H1 (cell line): ENCODE measurements at regions not wholly inside any gene's neighbourhood (a gene's known extent, or its start where the extent isn't known, plus 50 kb on each side); places are given as distances from the start of the nearest gene placed in this dataset.

Experiments
- CTCF ChIA-PET: fragments of 300-600 bp; sonication (Branson Sonifier 250); formaldehyde crosslinking; loops from one replicate; lab custom pipeline; 2021; ENCODE audit not compliant: partially characterized antibody; lab: Charles Lee
- POLR2A ChIA-PET: fragments of 300-600 bp; sonication (Branson Sonifier 250); formaldehyde crosslinking; loops from one replicate; lab custom pipeline; 2021; ENCODE audit warnings: inconsistent platforms; ENCODE audit not compliant: partially characterized antibody; lab: Charles Lee
- DNase-seq, 2 experiments: peaks; one replicate each; pipeline versions ENCODE4 v3.0.0 to v3.0.0-alpha.2; 2010 to 2022; ENCODE audit warnings: low spot score in 2 of 2, low read depth in 1 of 2, mixed read lengths in 1 of 2
- FAIRE-seq: peaks from 2 replicates; lab custom pipeline; 2011; peaks lifted over from hg19 to GRCh38; lab: Jason Lieb, UNC
- H2AFZ ChIP-seq: 2 replicates; pipeline ENCODE4 v1.8.1; 2012; ENCODE audit warnings: low read length, inconsistent platforms
- H2AK5ac ChIP-seq: 2 replicates; pipeline ENCODE4 v1.6.1; 2013; ENCODE audit warnings: low read depth, low read length
- H2BK120ac ChIP-seq: replicated peaks from 2 replicates; pipeline ENCODE3; 2013; ENCODE audit warnings: low read depth, low read length, inconsistent platforms
- H2BK12ac ChIP-seq: 2 replicates; pipeline ENCODE4 v1.6.1; 2013; ENCODE audit warnings: low read depth, low read length
- H2BK15ac ChIP-seq: 2 replicates; pipeline ENCODE4 v1.6.1; 2013; ENCODE audit warnings: low read length
- H2BK20ac ChIP-seq: 2 replicates; pipeline ENCODE4 v1.6.1; 2013; ENCODE audit warnings: low read length
- H2BK5ac ChIP-seq: 2 replicates; pipeline ENCODE4 v1.6.1; 2013; ENCODE audit warnings: low read depth, low read length
- H3K14ac ChIP-seq: 2 replicates; pipeline ENCODE4 v1.6.1; 2013; ENCODE audit warnings: inconsistent platforms; ENCODE audit not compliant: insufficient read length
- H3K18ac ChIP-seq: 2 replicates; pipeline ENCODE4 v1.6.1; 2013; ENCODE audit warnings: low read length; ENCODE audit errors: extremely low read depth
- H3K23ac ChIP-seq: 2 replicates; pipeline ENCODE4 v1.6.1; 2013; ENCODE audit warnings: inconsistent platforms; ENCODE audit not compliant: insufficient read length
- H3K23me2 ChIP-seq: 2 replicates; pipeline ENCODE4 v1.6.1; 2013; ENCODE audit warnings: low read depth, low read length
- H3K27ac ChIP-seq: 2 replicates; pipeline ENCODE4 v1.6.1; 2011; ENCODE audit warnings: low read depth, low read length, inconsistent platforms
- H3K27me3 ChIP-seq, 4 experiments: replicated peaks in 1 of 4; 1 replicate in 1 of 4; 2 replicates in 3 of 4; pipeline versions ENCODE4 v1.6.1 to v1.8.1; 2011 to 2013; ENCODE audit warnings: low read length in 3 of 4, mild to moderate bottlenecking in 3 of 4, inconsistent platforms in 2 of 4, mixed read lengths in 2 of 4, moderate library complexity in 1 of 4; ENCODE audit not compliant: control insufficient read depth in 3 of 4, insufficient read depth in 3 of 4; ENCODE audit errors: extremely low read depth in 1 of 4
- H3K36me3 ChIP-seq, 4 experiments: 2 replicates each; pipeline versions ENCODE4 v1.6.1 to v1.8.1; 2011 to 2013; ENCODE audit warnings: mild to moderate bottlenecking in 4 of 4, low read length in 3 of 4, moderate library complexity in 2 of 4, control low read depth in 1 of 4, inconsistent platforms in 1 of 4; ENCODE audit not compliant: insufficient read depth in 4 of 4, control insufficient read depth in 2 of 4
- H3K4ac ChIP-seq: replicated peaks from 2 replicates; pipeline ENCODE3; 2013; ENCODE audit warnings: low read length, low read depth, mixed read lengths, inconsistent platforms; ENCODE audit not compliant: insufficient read length
- H3K4me1 ChIP-seq, 4 experiments: replicated peaks in 1 of 4; 1 replicate in 1 of 4; 2 replicates in 3 of 4; pipeline versions ENCODE4 v1.6.1 to v1.8.1; 2011 to 2013; ENCODE audit warnings: low read length in 3 of 4, inconsistent platforms in 2 of 4, mixed read lengths in 1 of 4; ENCODE audit not compliant: insufficient read depth in 4 of 4, control insufficient read depth in 3 of 4
- H3K4me2 ChIP-seq, 2 experiments: 2 replicates each; pipeline versions ENCODE4 v1.6.1 to v1.8.1; 2011 to 2013; ENCODE audit warnings: low read depth in 2 of 2, low read length in 2 of 2, control low read depth in 1 of 2, inconsistent platforms in 1 of 2, mild to moderate bottlenecking in 1 of 2; ENCODE audit not compliant: insufficient read depth in 1 of 2
- H3K4me3 ChIP-seq, 4 experiments: fragments of 200-600, 300-600 bp in 1 of 4; sonication (generic), shearing (Covaris generic), sonication (Bioruptor Twin) in 1 of 4; 2 replicates each; pipeline versions ENCODE4 v1.5.1 to v1.8.1; 2011 to 2016; ENCODE audit warnings: low read length in 4 of 4, low read depth in 3 of 4, control low read depth in 2 of 4, inconsistent platforms in 2 of 4, mild to moderate bottlenecking in 2 of 4, mixed read lengths in 1 of 4, moderate library complexity in 1 of 4; ENCODE audit not compliant: insufficient read depth in 2 of 4; ENCODE audit errors: extremely low read depth in 1 of 4
- H3K56ac ChIP-seq: replicated peaks from 2 replicates; pipeline ENCODE3; 2013; ENCODE audit warnings: low read depth, mild to moderate bottlenecking, mixed read lengths, low read length, inconsistent platforms; ENCODE audit not compliant: insufficient read length
- H3K79me1 ChIP-seq: 2 replicates; pipeline ENCODE4 v1.6.1; 2013; ENCODE audit warnings: low read depth, low read length, control low read depth
- H3K79me2 ChIP-seq, 2 experiments: 2 replicates each; pipeline versions ENCODE4 v1.6.1 to v1.8.1; 2012 to 2013; ENCODE audit warnings: low read length in 2 of 2, mild to moderate bottlenecking in 2 of 2, inconsistent platforms in 1 of 2; ENCODE audit not compliant: insufficient read depth in 2 of 2, control insufficient read depth in 1 of 2
- H3K9ac ChIP-seq, 4 experiments: replicated peaks in 1 of 4; 1 replicate in 1 of 4; 2 replicates in 3 of 4; pipeline versions ENCODE4 v1.6.1 to v1.8.1; 2011 to 2013; ENCODE audit warnings: low read depth in 3 of 4, low read length in 3 of 4, control low read depth in 2 of 4, mild to moderate bottlenecking in 2 of 4, moderate library complexity in 2 of 4, inconsistent platforms in 1 of 4; ENCODE audit errors: extremely low read depth in 1 of 4
- H3K9me3 ChIP-seq, 2 experiments: 2 replicates each; pipeline versions ENCODE4 v1.6.1 to v1.8.1; 2012 to 2013; ENCODE audit warnings: mild to moderate bottlenecking in 2 of 2, moderate library complexity in 2 of 2, control low read depth in 1 of 2, inconsistent platforms in 1 of 2, low read depth in 1 of 2, low read length in 1 of 2, mixed read lengths in 1 of 2; ENCODE audit not compliant: insufficient read depth in 2 of 2
- H4K20me1 ChIP-seq, 2 experiments: replicated peaks in 1 of 2; 2 replicates each; pipeline versions ENCODE3 to v1.8.1; 2011 to 2013; ENCODE audit warnings: inconsistent platforms in 2 of 2, low read length in 2 of 2, mild to moderate bottlenecking in 1 of 2; ENCODE audit not compliant: insufficient read depth in 2 of 2, control insufficient read depth in 1 of 2
- H4K5ac ChIP-seq: 2 replicates; pipeline ENCODE4 v1.6.1; 2013; ENCODE audit warnings: low read length, low read depth, mixed read lengths, inconsistent platforms; ENCODE audit not compliant: insufficient read length
- H4K8ac ChIP-seq: 2 replicates; pipeline ENCODE4 v1.8.0; 2013; ENCODE audit warnings: mild to moderate bottlenecking, moderate library complexity, low read length, inconsistent platforms; ENCODE audit not compliant: insufficient read depth; ENCODE audit errors: extremely low read depth
- H4K91ac ChIP-seq: replicated peaks from 2 replicates; pipeline ENCODE3; 2013; ENCODE audit warnings: low read length, mixed read lengths, inconsistent platforms; ENCODE audit not compliant: insufficient read length
- CHD2 ChIP-seq: IDR thresholded peaks from 2 replicates; pipeline ENCODE4 v1.6.1; 2012; ENCODE audit warnings: low read length, improper control_type of control experiment
- HDAC6 ChIP-seq: IDR thresholded peaks from one replicate; pipeline ENCODE4 v1.7.1; 2012; ENCODE audit warnings: low read depth, mild to moderate bottlenecking, inconsistent platforms, low read length, moderate library complexity
- KDM1A ChIP-seq: fragments of 200-600, 300-600 bp; sonication (generic); IDR thresholded peaks from 2 replicates; pipeline ENCODE4 v1.7.1; 2016; ENCODE audit warnings: mild to moderate bottlenecking, low read length, borderline replicate concordance
- RAD21 ChIP-seq, 2 experiments: IDR thresholded peaks in 1 of 2; conservative IDR thresholded peaks in 1 of 2; 2 replicates each; pipeline ENCODE4 v1.6.1; 2011; ENCODE audit warnings: low read depth in 2 of 2, low read length in 2 of 2, improper control_type of control experiment in 1 of 2, inconsistent platforms in 1 of 2, mild to moderate bottlenecking in 1 of 2, moderate library complexity in 1 of 2
- WGBS, 2 experiments: shearing (Covaris generic) in 1 of 2; methylation state at CpG; one replicate each; pipeline versions ENCODE4 v1.1.6 to v1.1.7; 2013 to 2015; ENCODE audit warnings: low lambda C conversion rate in 2 of 2, mixed read lengths in 2 of 2, inconsistent platforms in 1 of 2, low coverage in 1 of 2, missing lambda C conversion rate in 1 of 2; ENCODE audit not compliant: insufficient replicate concordance in 2 of 2, insufficient coverage in 1 of 2, insufficient read length in 1 of 2; ENCODE audit errors: extremely low coverage in 1 of 2, missing lambda C conversion rate in 1 of 2; 5-methylcytosine and 5-hydroxymethylcytosine counted together
- TF ChIP-seq, protein P1 (sequence below), 3 experiments: IDR thresholded peaks; 1 replicate in 2 of 3; 2 replicates in 1 of 3; pipeline versions ENCODE4 v1.5.1 to v1.6.1; 2011; ENCODE audit warnings: low read length in 3 of 3, mild to moderate bottlenecking in 3 of 3, inconsistent platforms in 2 of 3, low read depth in 1 of 3, moderate library complexity in 1 of 3; ENCODE audit not compliant: insufficient read depth in 1 of 3; ENCODE audit errors: control extremely low read depth in 1 of 3
- TF ChIP-seq, protein P2 (sequence below): IDR thresholded peaks from 2 replicates; pipeline ENCODE4 v1.6.1; 2011; ENCODE audit warnings: low read length, improper control_type of control experiment

DNA sequence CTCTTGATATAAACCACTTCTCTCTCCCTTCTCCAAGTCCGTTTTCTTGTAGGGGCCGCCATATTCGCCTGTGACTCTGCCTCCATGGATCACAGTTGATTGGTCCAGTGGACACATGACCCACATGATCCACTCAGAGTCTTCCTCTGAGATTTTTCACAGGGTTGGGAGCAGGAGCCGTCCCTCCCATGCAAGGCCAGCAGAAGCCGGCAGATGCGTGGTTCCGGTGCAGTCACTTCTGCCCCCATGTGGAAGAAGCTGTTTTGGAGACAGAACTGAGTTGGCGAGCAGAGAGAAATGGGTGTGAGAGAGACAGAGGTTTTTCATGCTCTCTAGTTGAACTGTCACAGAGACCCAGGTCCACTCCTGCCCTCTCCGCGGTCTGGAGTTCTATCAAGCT, 83.3 kb downstream of the C16orf95 start:
- Histone ChIP-seq H2BK20ac (no peak overlapping the region), H2BK5ac (no peak overlapping the region), H3K27ac (no peak overlapping the region), H3K23me2 (no peaks in the 10 kb centered on the region), H4K20me1 (no peaks in the 10 kb centered on the region), H3K79me2 (no peaks in the 10 kb centered on the region), H3K14ac (no peak overlapping the region), H3K4me1 (peaks cover 0 to 4% (median 1%) of the 10 kb centered on the region in 4 experiments; a peak in 1 of 7 replicates), H4K5ac (no peak overlapping the region), H3K23ac (no peak overlapping the region), H3K9me3 (peaks cover 0 to 2% of the 10 kb centered on the region in 2 experiments; a peak in 1 of 4 replicates), H2BK120ac (no peak overlapping the region), H3K27me3 (no peaks in the 10 kb centered on the region), H2AFZ (no peak overlapping the region), H4K91ac (no peak overlapping the region), H3K56ac (no peak overlapping the region), H3K4ac (no peak overlapping the region), H3K79me1 (no peaks in the 10 kb centered on the region), H4K8ac (no peak overlapping the region), H3K4me3 (no peak overlapping the region), H3K18ac (no peak overlapping the region), H2BK12ac (no peak overlapping the region), H3K4me2 (no peak overlapping the region), H3K9ac (no peak overlapping the region), H2BK15ac (no peak overlapping the region), H2AK5ac (no peak overlapping the region), H3K36me3 (no peaks in the 10 kb centered on the region; a peak in 1 of 8 replicates)
- WGBS, 2 experiments, result 88% methylated on average over 10 of the region's 10 CpGs; no CpG with 5 or more reads in 1 of the 2 experiments
- POLR2A ChIA-PET, result interaction anchor here (0.6 kb wide), 1 partner anchor 157 kb away, joined by 3 read pairs; no protein-coding TSS in a partner anchor
- TF ChIP-seq, protein P1, sequence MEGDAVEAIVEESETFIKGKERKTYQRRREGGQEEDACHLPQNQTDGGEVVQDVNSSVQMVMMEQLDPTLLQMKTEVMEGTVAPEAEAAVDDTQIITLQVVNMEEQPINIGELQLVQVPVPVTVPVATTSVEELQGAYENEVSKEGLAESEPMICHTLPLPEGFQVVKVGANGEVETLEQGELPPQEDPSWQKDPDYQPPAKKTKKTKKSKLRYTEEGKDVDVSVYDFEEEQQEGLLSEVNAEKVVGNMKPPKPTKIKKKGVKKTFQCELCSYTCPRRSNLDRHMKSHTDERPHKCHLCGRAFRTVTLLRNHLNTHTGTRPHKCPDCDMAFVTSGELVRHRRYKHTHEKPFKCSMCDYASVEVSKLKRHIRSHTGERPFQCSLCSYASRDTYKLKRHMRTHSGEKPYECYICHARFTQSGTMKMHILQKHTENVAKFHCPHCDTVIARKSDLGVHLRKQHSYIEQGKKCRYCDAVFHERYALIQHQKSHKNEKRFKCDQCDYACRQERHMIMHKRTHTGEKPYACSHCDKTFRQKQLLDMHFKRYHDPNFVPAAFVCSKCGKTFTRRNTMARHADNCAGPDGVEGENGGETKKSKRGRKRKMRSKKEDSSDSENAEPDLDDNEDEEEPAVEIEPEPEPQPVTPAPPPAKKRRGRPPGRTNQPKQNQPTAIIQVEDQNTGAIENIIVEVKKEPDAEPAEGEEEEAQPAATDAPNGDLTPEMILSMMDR (IDR thresholded peaks at IDR 0.05; ENCODE audit: control extremely low read depth in 1 of 3, insufficient read depth in 1 of 3, low read depth in 1 of 3, low read length in 3 of 3), result peak; percentile 53 to 63 (median 61)
- TF ChIP-seq, protein P2, sequence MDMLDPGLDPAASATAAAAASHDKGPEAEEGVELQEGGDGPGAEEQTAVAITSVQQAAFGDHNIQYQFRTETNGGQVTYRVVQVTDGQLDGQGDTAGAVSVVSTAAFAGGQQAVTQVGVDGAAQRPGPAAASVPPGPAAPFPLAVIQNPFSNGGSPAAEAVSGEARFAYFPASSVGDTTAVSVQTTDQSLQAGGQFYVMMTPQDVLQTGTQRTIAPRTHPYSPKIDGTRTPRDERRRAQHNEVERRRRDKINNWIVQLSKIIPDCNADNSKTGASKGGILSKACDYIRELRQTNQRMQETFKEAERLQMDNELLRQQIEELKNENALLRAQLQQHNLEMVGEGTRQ, result 0 out of 2 replicates have a peak, but pooled peaks have one; percentile 20
- TF ChIP-seq CHD2 (no peak), RAD21 (IDR thresholded peaks at IDR 0.05 in 1 of 2, conservative IDR thresholded peaks at IDR 0.05 in 1 of 2; ENCODE audit: low read depth in 2 of 2, low read length in 2 of 2) (peak; percentile 59 to 69), HDAC6 (no peak), KDM1A (no peak)
- no peak for FAIRE-seq
- CTCF ChIA-PET, result interaction anchor here (0.6 to 2.7 kb wide), 24 partner anchors 10 to 669 kb away, joined by 3 to 16 read pairs (median 4); no protein-coding TSS in a partner anchor
- no peak for DNase-seq
